HG02852 (cell line): ENCODE measurements at regions not wholly inside any gene's neighbourhood (a gene's known extent, or its start where the extent isn't known, plus 50 kb on each side); places are given as distances from the start of the nearest gene placed in this dataset.

Experiments
- ATAC-seq: cut with Tn5 transposase; IDR thresholded peaks from one replicate; pipeline ENCODE4 v1.9.1; 2021; ENCODE audit warnings: mild to moderate bottlenecking, moderate library complexity; ENCODE audit not compliant: unreplicated experiment

DNA sequence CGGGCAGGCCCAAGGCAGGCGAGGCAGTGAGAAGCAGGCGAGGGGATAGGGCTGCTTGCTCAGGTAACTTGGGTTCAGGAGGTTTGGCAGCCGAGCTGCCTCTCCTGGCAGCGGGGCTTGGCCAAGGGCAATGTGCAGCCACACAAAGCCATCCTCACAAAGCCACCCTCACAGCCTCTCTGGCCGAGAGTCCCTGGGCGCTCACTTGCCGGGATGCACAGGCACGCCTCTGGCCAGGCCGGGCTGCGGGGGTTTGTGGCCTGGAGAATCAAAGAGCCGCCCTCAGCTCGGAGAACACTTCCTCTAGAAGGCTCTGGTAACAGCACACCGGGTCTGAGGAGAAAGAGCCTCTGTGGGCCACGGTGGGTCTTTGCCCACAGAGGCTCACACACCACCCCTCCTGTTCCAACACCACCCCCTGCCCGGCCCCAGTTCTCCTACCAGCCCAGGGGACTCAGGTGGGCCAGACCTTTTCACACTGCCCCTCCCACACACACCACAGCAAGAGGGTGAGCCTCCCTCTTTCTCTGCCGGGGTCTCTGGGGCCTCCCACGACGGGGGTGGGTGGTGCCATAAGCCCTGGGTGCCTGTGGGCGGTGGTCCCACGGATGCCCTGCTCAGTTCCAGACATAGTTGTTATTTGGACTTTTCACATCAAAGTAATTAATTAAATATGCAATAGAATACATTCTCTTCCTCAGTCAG is 186.9 kb downstream of the ZFP36L2 start:
- no peak for ATAC-seq

- ATAC-seq: no peak
Observed at GRCh38 chr2:43038696-43039094, 187.7 kb downstream of the ZFP36L2 start.

GRCh38 chr2:43038034-43038695 is 188.2 kb downstream of the ZFP36L2 start:
- ATAC-seq: no peak

- no peak for ATAC-seq
Observed at GRCh38 chr2:43035922-43036321, 190.5 kb downstream of the ZFP36L2 start.

DNA sequence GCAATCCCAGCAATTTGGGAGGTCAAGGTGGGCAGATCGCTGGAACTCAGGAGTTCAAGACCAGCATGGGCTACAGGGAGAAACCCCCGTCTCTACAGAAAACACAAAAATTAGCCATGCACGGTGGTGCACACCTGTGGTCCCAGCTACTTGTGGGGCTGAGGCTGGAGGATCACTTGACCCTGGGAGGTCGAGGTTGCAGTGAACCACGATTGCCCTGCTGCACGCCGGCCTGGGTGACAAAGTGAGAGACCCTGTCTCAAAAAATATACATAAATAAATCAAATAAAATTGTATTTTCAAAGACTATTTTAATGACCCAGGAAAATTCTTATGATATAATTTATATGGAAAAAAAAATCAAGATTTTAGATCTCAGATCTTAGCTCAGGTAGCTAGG is 191.5 kb downstream of the ZFP36L2 start:
- no peak for ATAC-seq

- no peak for ATAC-seq
Observed at GRCh38 chr2:43034242-43034619, 192.2 kb downstream of the ZFP36L2 start.

- ATAC-seq: no peak
Observed at GRCh38 chr2:43033466-43034241, 192.8 kb downstream of the ZFP36L2 start.

DNA sequence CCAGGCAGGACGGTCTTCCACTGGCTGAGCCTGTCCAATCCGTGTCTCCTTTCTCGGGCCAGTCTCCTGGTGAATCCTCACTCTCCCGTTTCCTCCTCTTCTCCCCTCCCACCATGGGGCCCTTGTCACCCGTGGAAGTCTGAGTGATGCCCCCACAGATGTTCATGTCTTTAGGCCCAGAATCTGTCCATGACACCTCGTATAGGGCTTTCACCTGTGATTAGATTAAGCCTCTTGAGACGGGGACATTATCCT is 193.5 kb downstream of the ZFP36L2 start:
- ATAC-seq: no peak

DNA sequence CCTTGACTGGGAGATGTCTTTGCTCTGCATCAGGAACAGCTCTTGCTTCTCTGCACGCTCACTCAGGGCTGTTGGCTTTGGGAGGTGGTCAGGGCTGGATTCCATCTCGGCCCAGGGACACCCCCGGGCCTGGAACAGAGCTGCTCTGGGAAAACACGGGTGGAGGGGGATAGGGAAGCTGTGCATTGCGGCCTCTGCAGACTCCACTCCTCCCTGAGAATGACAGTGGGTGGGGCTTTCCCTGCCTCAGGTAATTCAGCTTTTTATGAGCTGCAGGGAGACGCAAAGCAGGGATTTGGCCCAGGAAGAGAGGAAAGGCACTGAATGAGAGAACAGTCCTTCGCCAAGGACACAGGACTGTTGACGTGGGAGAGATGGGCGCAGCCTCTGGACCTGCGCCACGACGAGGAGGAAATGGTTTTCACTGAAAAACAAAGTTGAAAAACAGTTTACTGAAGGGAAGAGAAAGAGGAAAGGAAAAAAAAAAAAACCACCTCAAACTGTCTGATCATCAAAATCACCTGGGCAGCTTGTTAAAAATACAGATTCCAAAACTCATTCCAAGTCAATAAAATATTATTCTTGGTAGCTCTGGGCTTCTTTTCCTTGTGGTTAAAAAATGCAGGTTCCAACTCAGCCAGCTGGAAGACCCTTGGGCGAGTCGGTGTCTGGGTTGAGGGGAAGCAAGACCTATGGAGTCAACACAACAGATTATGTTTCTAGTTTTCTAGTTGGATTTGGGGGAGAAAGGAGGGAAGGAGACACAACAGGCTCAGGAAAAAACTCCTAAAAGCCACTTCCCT is 194.0 kb downstream of the ZFP36L2 start:
- ATAC-seq: no peak

DNA sequence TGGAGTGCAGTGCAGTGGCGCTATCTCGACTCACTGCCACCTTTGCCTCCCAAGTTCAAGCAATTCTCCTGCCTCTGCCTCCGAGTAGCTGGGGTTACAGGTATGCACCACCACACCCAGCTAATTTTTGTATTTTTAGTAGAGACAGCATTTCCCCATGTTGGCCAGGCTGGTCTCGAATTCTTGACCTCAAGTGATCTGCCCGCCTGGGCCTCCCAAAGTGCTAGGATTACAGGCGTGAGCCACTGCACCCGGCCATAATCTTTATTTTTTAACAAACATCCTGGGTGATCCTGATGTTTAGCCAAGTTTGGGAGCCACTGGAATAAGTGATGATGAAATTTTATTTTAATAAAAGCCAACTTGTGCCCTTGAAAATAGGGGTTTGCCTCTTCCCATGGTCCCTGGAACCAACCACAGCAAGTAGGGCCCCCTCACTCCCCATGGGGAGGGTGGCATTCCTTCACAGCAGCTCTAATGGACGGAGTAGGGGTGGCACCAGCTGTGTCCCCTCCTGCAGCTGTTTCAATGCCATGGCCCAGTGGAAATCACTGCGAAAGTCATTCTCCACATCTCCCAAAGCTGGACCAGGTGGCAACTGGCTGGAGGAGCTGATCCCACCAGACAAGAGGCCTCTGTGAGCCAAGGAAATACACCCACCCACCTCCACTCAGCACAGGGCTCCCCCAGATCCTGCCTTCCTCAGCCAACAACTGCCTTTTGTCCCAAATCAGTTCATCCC is 194.8 kb downstream of the ZFP36L2 start:
- ATAC-seq: no peak

DNA sequence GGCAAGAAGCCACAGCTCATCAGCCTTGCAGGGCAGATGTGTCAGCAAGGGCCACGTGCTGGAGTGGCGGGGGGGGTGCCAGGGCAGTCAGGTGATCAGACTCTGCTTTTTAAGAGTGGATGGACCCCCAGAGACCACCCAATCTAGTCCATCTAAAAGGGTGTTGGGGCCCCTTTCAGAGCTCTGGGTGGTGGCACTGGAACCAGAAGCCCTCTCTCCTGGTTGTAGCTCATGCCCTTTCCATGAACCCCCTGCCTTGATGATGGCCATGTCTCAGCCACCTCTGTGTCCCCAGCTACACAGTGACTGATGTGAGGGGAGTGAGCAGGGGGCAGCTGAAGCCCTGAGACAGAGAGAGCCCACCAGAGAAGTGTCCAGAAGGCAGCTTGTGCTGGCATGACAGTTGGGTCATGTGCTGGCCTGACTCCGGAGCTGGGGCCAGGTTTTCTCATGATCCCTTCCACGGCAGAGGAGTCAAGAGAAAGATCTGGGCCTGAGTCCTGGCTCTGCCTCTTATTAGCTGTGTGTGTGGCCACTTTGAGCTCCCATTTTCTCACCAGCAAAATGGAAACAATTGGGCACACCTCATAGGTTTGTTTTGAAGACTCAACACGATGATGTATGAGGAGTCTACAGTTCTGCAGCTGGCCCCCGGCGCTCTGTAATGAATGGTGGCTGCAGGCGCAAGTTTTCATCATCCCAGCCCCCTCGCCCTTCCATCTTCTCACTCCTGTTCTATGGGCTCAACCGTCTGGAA is 195.7 kb downstream of the ZFP36L2 start:
- no peak for ATAC-seq

DNA sequence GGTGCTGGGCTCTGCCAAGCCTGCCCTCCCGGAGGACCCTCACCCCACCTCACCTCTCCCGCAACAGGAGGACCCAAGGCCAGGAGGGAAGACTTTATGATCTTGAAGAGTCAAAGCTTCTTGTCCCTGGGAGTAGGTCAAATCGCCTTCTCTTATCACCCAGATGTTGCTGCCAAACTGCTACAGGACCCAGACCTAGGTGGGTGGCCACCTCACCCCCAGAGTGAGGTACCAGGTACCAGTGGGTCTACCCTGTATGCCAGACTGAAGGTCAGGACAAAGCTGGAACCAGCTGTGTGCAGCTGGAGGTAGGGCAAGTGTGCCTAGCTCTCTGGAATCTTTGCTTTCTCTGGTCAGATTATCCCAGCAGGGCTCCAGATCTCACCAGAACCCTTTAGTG is 197.2 kb downstream of the ZFP36L2 start:
- no peak for ATAC-seq

DNA sequence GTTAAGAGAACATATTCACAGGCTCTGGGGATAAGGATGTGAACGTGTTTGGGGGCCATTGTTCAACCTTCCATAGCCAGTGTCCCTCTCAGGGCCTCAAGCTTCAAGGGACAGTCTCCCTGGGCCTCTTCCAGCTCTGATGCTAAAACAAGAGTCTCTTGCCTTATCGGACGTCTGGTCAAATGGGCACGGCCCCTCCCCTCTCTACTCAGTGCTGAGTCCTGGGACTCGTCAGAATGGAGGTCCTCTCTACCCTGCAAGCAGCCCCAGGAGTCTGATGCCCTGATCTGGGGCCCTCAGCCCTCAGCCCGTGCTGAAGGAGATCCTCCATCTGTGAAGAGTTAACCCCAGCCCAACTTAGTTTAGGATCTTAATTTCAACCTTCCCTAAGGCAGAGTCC is 198.2 kb downstream of the ZFP36L2 start:
- no peak for ATAC-seq

GRCh38 chr2:43027097-43027873 is 199.1 kb downstream of the ZFP36L2 start:
- ATAC-seq: no peak

DNA sequence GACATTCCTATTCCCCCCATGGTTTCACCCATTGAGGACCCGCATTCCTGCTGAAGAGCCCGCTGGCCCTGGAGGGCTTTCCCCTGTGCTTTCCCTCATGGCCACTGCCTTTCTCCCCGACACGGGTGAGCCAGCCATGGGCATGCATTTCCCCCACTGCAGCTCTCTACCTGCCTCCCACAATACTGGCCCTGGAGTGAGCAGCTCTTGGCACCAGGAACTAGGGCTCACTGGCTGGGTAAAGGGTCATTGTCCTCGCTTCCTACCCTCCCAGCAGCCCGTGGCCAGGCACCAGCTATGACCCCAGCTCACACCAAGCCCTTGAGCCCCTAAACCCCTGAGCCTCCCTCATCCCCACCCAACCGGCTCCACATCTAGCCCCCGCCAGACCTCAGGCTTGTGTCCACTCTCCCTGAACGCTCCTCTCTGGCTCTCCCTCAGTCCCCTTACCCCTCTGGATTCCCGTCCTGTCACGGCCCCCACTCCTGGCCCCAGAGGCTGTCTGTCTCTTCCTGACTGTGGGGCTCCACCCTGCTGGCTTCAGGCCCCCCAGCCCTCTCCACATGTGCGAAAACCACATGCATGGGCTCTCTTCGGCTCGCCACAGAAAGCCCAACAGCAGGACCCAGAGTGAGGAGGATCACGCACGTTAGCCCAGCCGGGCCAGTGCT is 199.8 kb downstream of the ZFP36L2 start:
- no peak for ATAC-seq

DNA sequence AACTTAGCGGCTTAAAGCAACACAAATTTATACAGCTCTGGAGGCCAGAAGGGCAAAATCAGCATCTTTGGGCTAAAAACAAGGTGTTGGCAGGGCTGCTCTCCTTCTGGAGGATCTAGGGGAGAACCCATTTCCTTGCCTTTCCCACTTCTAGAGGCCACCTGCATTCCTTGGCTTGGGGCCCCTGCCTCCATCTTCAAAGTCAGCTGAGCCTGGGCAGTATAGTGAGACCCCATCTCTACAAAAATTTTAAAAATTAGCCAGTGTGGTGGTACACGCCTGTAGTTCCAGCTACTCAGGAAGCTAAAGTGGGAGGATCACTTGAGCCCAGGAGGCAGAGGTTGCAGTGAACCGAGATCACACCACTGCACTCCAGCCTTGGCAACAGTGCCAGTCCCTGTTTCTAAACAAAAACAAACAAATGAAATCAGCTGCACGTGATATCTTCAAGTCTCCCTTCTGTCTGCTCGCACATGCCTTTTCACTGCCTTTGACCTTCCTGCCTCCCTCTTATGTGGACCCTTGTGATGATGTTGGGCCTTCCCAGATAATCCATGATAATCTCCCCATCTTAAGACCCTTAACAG is 200.6 kb downstream of the ZFP36L2 start:
- no peak for ATAC-seq

GRCh38 chr2:43024515-43025011 is 201.8 kb downstream of the ZFP36L2 start:
- no peak for ATAC-seq
